HUES6 (cell line): ENCODE measurements at regions not wholly inside any gene's neighbourhood (a gene's known extent, or its start where the extent isn't known, plus 50 kb on each side); places are given as distances from the start of the nearest gene placed in this dataset.

Experiments
- H3K27ac ChIP-seq: 2 replicates; pipeline ENCODE4 v1.7.0; 2013; ENCODE audit warnings: low read depth, mild to moderate bottlenecking, low read length, inconsistent platforms
- H3K27me3 ChIP-seq: 2 replicates; pipeline ENCODE4 v1.6.1; 2013; ENCODE audit warnings: low read length; ENCODE audit not compliant: control insufficient read depth, insufficient read depth
- H3K36me3 ChIP-seq: 2 replicates; pipeline ENCODE4 v1.6.1; 2013; ENCODE audit warnings: low read length; ENCODE audit not compliant: control insufficient read depth, insufficient read depth
- H3K4me1 ChIP-seq: 2 replicates; pipeline ENCODE4 v1.6.1; 2013; ENCODE audit warnings: low read length; ENCODE audit not compliant: control insufficient read depth, insufficient read depth
- H3K4me3 ChIP-seq: 2 replicates; pipeline ENCODE4 v1.5.1; 2013; ENCODE audit warnings: low read depth, low read length
- H3K9ac ChIP-seq: one replicate; pipeline ENCODE4 v1.6.1; 2013; ENCODE audit warnings: mild to moderate bottlenecking, low read length
- H3K9me3 ChIP-seq: 2 replicates; pipeline ENCODE4 v1.6.1; 2013; ENCODE audit warnings: low read depth, low read length; ENCODE audit not compliant: control insufficient read depth, insufficient read depth

DNA sequence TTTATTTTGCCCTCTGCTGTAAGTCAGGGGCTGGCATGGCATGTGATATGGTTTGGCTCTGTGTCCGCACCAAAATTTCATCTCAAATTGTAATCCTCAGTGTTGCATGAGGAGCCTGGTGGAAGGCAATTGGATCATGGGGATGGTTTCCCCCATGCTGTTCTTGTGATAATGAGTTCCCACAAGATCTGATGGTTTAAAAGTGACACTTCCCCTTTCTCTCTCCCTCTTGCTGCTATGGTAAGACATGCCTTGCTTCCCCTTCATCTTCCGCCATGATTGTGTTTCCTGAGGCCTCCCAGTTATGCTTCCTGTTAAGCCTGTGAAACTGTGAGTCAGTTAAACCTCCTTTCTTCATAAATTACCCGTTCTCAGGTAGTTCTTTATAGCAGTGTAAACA lies 72.0 kb upstream of the MSX1 start:
- Histone ChIP-seq H3K9me3 (peaks cover 35% of the 10 kb centered on the region), H3K36me3 (no peaks in the 10 kb centered on the region), H3K9ac (no peak overlapping the region), H3K4me1 (0 out of 2 replicates have a peak, but pooled peaks cover 13% of the 10 kb centered on the region), H3K27ac (no peak overlapping the region), H3K4me3 (no peak overlapping the region), H3K27me3 (no peaks in the 10 kb centered on the region)

DNA sequence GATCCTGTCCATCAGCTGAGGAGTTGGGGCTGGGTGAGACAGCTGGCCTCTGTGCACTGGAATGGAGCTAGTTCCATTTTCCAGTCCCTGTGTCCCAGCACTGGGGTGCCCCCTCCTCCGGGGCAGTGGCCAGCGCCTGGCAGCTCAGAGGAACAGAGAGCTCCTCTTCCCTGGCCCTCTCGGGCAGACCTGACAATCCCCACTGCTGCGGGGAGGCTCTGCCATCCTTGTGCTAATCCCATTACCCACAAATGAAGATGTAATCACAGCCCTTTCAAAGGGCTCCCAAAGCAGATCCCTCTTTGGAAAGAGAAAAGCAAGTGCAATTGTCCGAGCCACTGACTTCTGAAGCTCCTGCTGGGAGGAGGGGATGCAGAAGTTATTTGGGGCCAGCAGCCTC lies 75.1 kb upstream of the MSX1 start:
- no peaks in the 10 kb centered on the region for H3K27me3 ChIP-seq
- no peak overlapping the region for H3K27ac ChIP-seq
- no peaks in the 10 kb centered on the region for H3K36me3 ChIP-seq
- H3K9me3 ChIP-seq, result peaks cover 29% of the 10 kb centered on the region
- peaks cover 12% of the 10 kb centered on the region; the same call in 1 of the 2 replicates for H3K4me1 ChIP-seq
- no peak overlapping the region for H3K4me3 ChIP-seq
- no peak overlapping the region for H3K9ac ChIP-seq

DNA sequence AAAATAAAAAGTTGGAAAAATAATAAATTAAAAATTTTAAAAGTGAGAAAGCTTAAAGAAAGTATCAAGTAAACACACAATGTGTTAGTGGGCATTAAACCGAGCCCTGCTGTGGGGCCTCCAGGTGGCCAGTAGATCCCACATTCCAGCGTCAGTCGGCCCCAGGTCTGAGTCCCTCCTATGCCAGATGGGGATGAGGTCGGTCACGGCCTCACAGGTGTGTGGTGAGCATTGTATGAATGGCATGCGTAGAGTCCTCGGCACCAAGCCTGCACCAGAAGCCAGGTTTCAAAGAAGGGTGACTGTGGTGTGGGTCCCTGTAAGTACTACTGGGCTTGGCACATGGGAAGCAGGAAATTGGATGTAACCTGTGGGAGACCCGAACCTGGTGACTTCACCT lies 75.6 kb upstream of the MSX1 start:
- H3K4me3 ChIP-seq, result no peak overlapping the region
- H3K27me3 ChIP-seq, result no peaks in the 10 kb centered on the region
- no peaks in the 10 kb centered on the region for H3K36me3 ChIP-seq
- peaks cover 12% of the 10 kb centered on the region; the same call in 1 of the 2 replicates for H3K4me1 ChIP-seq
- no peak overlapping the region for H3K27ac ChIP-seq
- no peak overlapping the region for H3K9ac ChIP-seq
- peaks cover 25% of the 10 kb centered on the region for H3K9me3 ChIP-seq

DNA sequence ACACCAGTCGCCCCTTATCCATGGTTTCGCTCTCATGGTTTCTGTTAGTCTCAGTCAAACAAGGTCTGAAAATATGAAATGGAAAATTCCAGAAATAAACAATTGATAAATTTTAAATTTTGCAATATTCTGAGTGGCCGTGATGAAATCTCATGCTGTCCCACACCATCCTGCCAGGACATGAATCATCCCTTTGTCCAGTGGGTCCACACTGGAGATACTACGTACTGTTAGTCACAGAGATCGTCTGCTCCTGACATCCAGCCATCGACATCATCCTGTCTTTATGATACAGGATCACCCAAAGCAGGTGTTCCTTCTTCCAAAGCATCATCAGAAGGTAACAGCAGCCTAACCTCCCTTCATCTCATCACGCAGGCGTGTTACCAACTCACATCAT lies 76.5 kb upstream of the MSX1 start:
- Histone ChIP-seq H3K4me1 (peaks cover 12% of the 10 kb centered on the region; the same call in 1 of the 2 replicates), H3K27ac (no peak overlapping the region), H3K9ac (no peak overlapping the region), H3K9me3 (peaks cover 16% of the 10 kb centered on the region; the same call in 1 of the 2 replicates), H3K36me3 (no peaks in the 10 kb centered on the region), H3K27me3 (no peaks in the 10 kb centered on the region), H3K4me3 (no peak overlapping the region)

DNA sequence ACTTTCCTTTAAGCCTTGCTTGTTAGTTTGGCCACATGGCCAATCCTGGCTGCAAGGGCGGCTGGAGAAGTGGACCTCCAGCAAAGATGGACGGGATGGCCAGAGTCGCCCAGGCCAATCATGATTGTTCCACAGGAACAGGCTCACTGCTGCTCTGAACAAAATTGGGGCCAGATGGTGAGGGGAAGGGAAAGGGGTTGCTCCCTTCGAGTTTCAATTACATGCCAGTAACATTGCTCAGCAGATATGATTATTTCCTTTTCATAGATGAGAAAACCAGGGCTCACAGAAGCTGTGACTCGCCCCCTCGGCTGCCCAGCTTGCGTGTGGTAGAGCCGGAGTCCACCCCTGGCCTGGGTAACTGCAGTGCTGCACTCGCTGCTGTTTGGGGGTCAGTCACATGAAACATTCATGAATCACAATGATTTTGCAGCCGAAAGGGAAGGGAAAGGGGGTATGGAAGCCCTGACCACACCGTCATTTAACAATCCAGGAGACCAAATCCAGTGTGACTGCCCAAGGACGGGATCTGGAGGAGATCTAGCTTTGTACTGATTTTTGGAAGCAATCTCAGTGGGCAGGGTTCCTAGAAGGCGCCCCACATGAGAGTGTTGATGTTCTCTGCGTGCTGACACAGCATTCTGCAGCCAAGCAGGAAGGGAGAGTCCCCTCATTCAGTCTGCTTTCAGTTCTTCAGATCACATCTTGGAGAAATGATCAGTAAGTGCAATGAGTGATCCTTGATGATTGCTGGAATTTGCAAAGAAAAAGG lies 77.3 kb upstream of the MSX1 start:
- Histone ChIP-seq H3K4me3 (no peak overlapping the region), H3K4me1 (peaks cover 12% of the 10 kb centered on the region; the same call in 1 of the 2 replicates), H3K27me3 (0 out of 2 replicates have a peak, but pooled peaks cover 1% of the 10 kb centered on the region), H3K36me3 (no peaks in the 10 kb centered on the region), H3K27ac (no peak overlapping the region), H3K9me3 (peaks cover 8% of the 10 kb centered on the region; the same call in 1 of the 2 replicates), H3K9ac (no peak overlapping the region)

DNA sequence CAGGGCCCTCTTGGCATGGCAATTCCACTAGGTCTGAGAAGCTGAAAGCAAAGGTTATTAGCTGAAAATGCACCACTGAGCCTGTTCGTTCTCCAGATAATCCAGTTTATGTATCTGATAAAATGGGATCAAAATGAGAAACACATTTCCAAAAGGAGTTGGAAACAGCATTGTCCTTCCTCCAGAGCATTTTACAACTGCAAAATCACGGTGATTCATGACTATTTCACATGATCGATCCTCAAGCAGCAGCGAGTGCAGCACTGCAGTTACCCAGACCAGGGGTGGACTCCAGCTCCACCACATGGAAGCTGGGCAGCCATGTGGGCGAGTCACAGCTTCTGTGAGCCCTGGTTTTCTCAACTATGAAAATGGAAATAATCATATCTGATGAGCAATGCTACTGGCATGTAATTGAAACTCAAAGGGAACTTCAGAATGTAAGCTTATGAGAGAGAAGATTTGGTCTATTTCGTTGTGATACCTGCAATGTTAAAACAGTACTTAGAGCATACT lies 78.7 kb upstream of the MSX1 start:
- Histone ChIP-seq H3K4me3 (no peak overlapping the region), H3K9ac (no peak overlapping the region), H3K36me3 (no peaks in the 10 kb centered on the region), H3K27ac (no peak overlapping the region), H3K9me3 (no peaks in the 10 kb centered on the region; the same call in 1 of the 2 replicates), H3K4me1 (peaks cover 12% of the 10 kb centered on the region; the same call in 1 of the 2 replicates), H3K27me3 (0 out of 2 replicates have a peak, but pooled peaks cover 4% of the 10 kb centered on the region)

DNA sequence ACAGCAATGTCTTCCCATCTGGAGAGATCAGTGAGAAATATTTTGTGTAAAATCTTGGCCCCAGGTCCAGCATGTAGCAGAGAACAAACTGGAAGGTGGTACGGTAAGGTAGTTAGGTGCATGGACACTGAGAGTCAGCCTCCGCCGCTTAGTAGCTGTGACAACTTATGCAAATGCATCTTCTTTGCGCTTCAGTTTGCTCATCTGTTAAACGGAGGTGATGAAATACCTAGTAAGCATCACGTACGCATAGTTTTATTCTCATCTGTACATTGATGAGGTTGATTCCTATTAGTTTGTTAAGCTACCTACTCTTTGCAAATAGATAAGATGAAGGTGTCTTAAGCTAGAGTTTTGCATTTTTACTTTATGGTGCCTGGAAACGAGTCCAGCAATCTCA lies 80.0 kb upstream of the MSX1 start:
- Histone ChIP-seq H3K36me3 (no peaks in the 10 kb centered on the region), H3K4me1 (peaks cover 12% of the 10 kb centered on the region; the same call in 1 of the 2 replicates), H3K9ac (no peak overlapping the region), H3K27ac (no peak overlapping the region), H3K9me3 (no peaks in the 10 kb centered on the region; the same call in 1 of the 2 replicates), H3K27me3 (0 out of 2 replicates have a peak, but pooled peaks cover 4% of the 10 kb centered on the region), H3K4me3 (no peak overlapping the region)

DNA sequence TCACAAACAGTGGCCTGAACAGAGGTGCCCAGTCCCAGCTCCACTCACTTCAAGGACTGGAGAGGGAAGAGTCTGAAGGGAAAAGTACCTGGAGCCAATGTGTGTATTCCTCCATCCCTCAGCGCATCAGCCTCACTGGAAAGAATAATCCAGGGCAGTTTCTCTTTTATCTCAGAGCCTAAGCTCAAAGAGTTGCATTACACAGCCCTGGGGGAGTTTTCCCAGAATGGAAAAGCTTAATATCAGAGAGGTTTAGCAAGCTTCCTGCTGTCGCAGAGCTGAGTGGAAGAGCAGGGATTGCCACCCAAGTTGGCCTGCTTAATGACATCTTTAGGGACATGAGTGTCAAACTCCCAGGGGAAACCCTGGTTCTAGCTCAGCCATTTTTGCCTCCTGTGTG lies 80.4 kb upstream of the MSX1 start:
- no peaks in the 10 kb centered on the region; the same call in 1 of the 2 replicates for H3K9me3 ChIP-seq
- 0 out of 2 replicates have a peak, but pooled peaks cover 4% of the 10 kb centered on the region for H3K27me3 ChIP-seq
- H3K4me1 ChIP-seq, result peaks cover 9% of the 10 kb centered on the region; the same call in 1 of the 2 replicates
- H3K9ac ChIP-seq, result no peak overlapping the region
- no peaks in the 10 kb centered on the region for H3K36me3 ChIP-seq
- no peak overlapping the region for H3K4me3 ChIP-seq
- no peak overlapping the region for H3K27ac ChIP-seq

DNA sequence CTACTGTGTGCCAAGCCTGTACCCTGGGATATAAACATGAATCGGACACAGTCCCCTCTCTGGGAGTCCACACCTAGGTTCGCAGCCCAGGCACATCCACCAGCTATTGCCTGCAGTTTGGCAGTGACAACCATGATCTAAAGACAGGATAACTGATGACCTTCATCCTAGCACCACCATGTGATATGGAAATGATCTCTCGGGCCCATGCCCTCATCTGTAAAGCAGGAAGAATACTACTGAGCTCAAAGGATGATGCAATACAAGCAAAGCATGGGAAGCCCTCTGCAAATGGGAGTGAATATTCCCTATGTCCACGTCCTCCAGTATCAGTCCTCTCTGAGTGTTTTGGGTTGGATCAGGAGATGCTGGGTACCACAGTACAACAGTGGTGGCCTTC lies 80.9 kb upstream of the MSX1 start:
- Histone ChIP-seq H3K4me1 (peaks cover 6% of the 10 kb centered on the region; the same call in 1 of the 2 replicates), H3K4me3 (no peak overlapping the region), H3K36me3 (no peaks in the 10 kb centered on the region), H3K27me3 (0 out of 2 replicates have a peak, but pooled peaks cover 4% of the 10 kb centered on the region), H3K9ac (no peak overlapping the region), H3K27ac (no peak overlapping the region), H3K9me3 (no peaks in the 10 kb centered on the region; the same call in 1 of the 2 replicates)

DNA sequence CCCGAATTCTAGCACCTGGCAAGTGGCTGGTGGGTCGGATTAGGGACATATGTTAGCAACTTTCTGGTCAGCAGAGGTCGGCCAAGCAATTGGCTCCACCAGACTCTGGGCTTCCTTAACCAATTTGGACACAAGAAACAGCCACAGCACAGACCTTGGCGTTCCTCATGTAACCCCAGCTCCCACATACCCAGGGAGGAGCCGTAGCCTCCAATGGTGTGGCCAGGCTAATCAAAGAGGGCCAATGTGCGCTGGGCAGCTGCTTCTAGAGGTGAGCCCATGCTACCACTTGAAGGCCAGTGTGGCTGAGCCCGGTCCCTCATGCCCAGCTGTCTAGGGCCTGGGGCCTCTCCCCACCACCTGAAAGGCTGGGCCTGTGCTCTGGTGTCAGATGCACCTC lies 82.5 kb upstream of the MSX1 start:
- H3K27me3 ChIP-seq, result 0 out of 2 replicates have a peak, but pooled peaks cover 4% of the 10 kb centered on the region
- H3K36me3 ChIP-seq, result no peaks in the 10 kb centered on the region
- no peaks in the 10 kb centered on the region; the same call in 1 of the 2 replicates for H3K9me3 ChIP-seq
- peaks cover 1% of the 10 kb centered on the region; the same call in 1 of the 2 replicates for H3K4me1 ChIP-seq
- no peak overlapping the region for H3K4me3 ChIP-seq
- no peak overlapping the region for H3K9ac ChIP-seq
- no peak overlapping the region for H3K27ac ChIP-seq

DNA sequence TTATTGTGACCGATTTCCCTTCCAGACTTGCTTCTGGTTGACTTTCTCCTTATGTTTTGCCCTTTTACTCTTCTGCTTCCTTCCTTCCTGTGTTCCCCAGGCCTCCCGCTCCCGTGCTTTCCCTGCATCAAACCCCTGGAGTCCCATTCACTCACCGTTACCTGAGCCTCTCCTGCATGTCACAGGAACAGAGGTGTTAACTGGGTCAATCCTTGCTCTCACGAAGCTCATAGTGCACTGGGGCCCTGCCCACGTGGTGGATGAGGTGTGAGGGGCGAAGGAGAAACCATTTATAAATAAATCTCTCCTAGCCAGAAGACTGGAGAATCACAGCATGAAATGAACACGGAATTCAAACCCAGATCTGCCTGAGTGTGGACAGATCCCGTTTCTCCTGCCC lies 83.1 kb upstream of the MSX1 start:
- H3K27ac ChIP-seq, result no peak overlapping the region
- no peaks in the 10 kb centered on the region for H3K9me3 ChIP-seq
- H3K4me3 ChIP-seq, result no peak overlapping the region
- 0 out of 2 replicates have a peak, but pooled peaks cover 4% of the 10 kb centered on the region for H3K27me3 ChIP-seq
- H3K9ac ChIP-seq, result no peak overlapping the region
- no peaks in the 10 kb centered on the region; the same call in 1 of the 2 replicates for H3K4me1 ChIP-seq
- H3K36me3 ChIP-seq, result no peaks in the 10 kb centered on the region
